ENCODE measurements at regions not wholly inside any gene's neighbourhood (a gene's known extent, or its start where the extent isn't known, plus 50 kb on each side); places are given as distances from the start of the nearest gene placed in this dataset.
"Not testable (repeated sequence)": the region's sequence is repeated elsewhere in the genome, so short reads cannot be mapped to it uniquely, and the experiment has no call there.

- Histone ChIP-seq H3K4me3 (no peak overlapping the region), H3K27ac (peak overlapping the region in 18 of 21 experiments; percentile 1 to 90 (median 55))
Measured at GRCh38 chr14:49946320-49947141, 53.6 kb downstream of the ARF6 start.

- Histone ChIP-seq H3K27ac (peak overlapping the region in 11 of 21 experiments; percentile 14 to 90 (median 71)), H3K4me3 (no peak overlapping the region)
Measured at GRCh38 chr14:49947506-49947905, 54.6 kb downstream of the ARF6 start.

GRCh38 chr14:49950275-49951228 lies 57.7 kb downstream of the ARF6 start:
- peak overlapping the region in 20 of 21 experiments; percentile 19 to 86 (median 68) for H3K27ac ChIP-seq
- peak overlapping the region in 2 of 7 experiments; percentile 9 to 24 for H3K4me3 ChIP-seq

DNA sequence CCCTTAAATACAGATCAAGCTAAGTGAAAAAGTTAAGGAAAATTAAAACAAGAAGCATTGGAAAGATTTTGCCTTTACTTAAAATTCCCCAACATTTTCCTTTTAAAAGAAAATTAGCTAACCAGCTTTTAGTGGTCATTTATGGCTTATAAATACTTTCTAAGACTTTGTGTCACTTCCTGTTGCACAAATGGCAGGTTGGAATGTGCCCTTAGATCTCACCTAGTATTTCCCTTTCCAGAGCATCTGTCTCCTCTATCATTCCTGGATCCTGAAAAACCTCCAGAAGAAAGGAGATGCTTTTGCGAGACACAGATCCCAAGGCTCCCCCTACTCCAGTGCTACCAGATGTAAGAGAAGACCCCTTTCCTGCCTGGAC lies 58.3 kb downstream of the ARF6 start:
- Histone ChIP-seq H3K4me3 (no peak overlapping the region), H3K27ac (peak overlapping the region in 13 of 21 experiments; percentile 4 to 86 (median 58))

- Histone ChIP-seq H3K27ac (peak overlapping the region in 14 of 21 experiments; percentile 3 to 86 (median 46)), H3K4me3 (no peak overlapping the region)
Measured at GRCh38 chr14:49951691-49952345, 58.9 kb downstream of the ARF6 start.

DNA sequence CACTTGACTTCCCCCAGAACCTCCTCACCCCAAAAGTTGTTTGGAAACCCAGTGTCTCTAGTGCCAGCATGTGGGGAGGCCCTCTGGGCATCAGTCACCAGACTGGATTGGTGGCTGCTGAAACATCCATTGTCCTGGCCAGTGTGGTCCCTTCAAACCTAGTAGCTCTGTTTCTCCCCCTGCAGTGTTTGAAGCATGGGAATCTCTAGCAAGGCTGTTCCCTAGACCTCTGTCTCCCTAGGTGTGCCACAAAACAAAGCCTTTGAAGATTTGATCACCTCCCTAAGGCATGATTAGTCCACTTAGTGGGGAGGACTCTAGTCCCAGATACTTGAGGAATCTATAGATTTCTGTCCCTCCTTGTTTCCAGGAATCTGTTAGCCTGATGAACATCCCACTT lies 60.3 kb downstream of the ARF6 start:
- peak overlapping the region in 10 of 21 experiments; percentile 3 to 83 (median 24) for H3K27ac ChIP-seq
- no peak overlapping the region for H3K4me3 ChIP-seq

GRCh38 chr14:49954171-49954631 lies 61.3 kb downstream of the ARF6 start:
- Histone ChIP-seq H3K27ac (peak overlapping the region in 13 of 21 experiments; percentile 1 to 83 (median 53)), H3K4me3 (no peak overlapping the region)

DNA sequence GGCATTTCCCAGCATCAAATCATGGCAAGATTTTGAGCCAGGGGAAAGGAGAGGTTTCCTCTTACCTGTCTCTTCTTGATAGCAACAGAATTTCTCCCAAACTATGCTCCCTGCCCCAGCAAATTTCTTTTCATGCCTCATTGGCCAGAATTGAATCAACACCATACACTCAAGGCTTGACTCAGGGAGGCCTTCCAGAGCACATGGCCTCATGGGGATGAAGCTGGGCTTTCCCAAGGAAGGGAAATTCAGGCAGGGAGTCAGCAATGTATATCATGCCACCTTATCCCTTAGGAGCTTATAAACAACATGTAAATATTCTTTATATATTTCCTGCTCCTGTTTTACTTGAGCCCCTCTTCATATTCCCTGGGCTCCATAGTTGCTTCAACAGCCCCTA lies 62.1 kb downstream of the ARF6 start:
- Histone ChIP-seq H3K4me3 (no peak overlapping the region), H3K27ac (peak overlapping the region in 16 of 21 experiments; percentile 4 to 72 (median 53))

DNA sequence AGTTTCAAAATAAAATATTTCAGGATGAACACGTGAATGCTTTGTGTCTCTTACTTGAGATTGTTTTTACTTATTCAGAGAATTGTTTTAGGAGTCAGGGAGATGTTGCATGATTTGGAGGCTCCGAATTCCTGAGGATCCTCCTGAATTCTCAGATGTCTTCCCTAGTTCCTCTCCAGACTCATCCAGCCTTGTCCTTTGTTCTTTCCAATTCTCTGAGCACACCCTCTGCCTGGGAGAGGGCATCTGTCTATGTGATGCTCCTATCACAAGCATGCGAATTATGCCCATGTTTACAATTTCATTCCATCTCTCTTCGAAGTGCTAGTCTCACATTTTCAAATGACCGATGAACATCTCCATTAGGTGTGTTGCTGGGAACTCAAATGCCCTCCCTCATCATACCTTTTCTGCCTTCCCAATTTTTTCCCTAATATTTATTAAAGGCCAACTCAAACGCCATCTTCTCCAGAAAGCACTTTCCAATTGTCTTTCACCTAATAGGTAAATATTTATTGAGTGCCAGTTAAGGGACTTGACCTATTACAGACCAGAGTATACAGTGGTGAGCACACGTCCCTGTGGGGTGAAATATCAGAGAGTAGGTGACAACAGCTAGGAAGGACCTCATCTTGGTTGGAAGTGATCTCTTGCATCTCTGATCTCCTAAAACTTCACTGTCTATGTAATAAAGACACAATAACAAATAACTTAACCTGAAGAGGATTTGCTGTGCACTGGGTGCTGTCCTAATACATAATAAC lies 64.4 kb downstream of the ARF6 start:
- H3K4me3 ChIP-seq = no peak overlapping the region
- H3K27ac ChIP-seq = no peak overlapping the region

DNA sequence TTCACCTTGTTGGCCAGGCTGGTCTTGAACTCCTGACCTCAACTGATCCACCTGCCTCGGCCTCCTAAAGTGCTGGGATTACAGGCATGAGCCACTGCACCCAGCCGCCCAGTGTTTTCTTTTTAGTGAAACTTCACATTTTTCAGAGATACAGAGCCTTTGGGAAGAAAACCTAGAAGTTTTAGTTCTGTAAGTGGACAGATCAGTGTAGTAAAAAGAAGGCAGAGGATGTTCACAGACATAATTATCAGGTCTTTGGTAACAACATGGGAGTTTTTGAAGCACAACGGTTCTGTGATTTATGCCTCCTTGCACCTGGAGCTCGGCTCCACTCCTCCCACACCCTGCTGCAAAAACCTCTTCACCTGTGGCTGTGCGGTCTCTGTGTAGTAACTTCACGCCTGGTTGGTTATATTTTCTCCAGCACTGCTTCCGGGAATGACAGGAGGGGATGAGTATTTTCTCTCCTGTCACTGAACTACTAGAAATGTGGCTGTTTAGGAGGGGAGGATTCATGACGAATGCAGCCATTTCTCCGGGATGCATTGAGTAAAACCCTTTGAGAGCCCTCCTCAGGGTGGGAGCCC lies 67.0 kb downstream of the ARF6 start:
- H3K27ac ChIP-seq = peak overlapping the region in 14 of 21 experiments; percentile 14 to 80 (median 61)
- no peak overlapping the region for H3K4me3 ChIP-seq

GRCh38 chr14:49960453-49960852 lies 67.6 kb downstream of the ARF6 start:
- H3K27ac ChIP-seq = peak overlapping the region in 16 of 21 experiments; percentile 14 to 80 (median 68)
- H3K4me3 ChIP-seq = no peak overlapping the region

GRCh38 chr14:49961270-49962222 lies 68.7 kb downstream of the ARF6 start:
- Histone ChIP-seq H3K4me3 (no peak overlapping the region), H3K27ac (peak overlapping the region in 19 of 21 experiments; percentile 13 to 80 (median 58))

DNA sequence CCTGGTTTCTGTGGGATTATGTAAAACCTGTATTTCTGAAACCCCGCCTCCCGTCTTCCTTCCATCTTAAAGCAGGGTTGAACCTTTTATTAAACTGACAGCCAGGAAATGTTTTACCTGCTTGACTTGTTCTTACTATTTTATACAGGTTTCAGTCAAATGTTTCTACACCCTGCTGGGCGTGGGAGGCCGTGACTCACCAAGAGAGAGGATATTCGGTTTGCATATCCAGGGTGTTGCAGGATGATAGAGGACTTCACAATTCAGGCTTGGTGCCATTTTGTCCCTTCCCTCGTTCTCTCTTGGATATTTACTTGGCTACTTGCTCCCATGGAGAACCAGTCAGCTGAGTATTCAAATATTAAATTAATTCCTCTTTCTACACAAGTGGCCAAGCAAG lies 69.7 kb downstream of the ARF6 start:
- H3K27ac ChIP-seq = peak overlapping the region in 18 of 21 experiments; percentile 1 to 80 (median 65)
- no peak overlapping the region for H3K4me3 ChIP-seq

GRCh38 chr14:49965068-49965651 lies 72.3 kb downstream of the ARF6 start:
- H3K4me3 ChIP-seq = not testable (repeated sequence)
- H3K27ac ChIP-seq = peak overlapping the region in 3 of 21 experiments; percentile 17 to 64 (median 32)

DNA sequence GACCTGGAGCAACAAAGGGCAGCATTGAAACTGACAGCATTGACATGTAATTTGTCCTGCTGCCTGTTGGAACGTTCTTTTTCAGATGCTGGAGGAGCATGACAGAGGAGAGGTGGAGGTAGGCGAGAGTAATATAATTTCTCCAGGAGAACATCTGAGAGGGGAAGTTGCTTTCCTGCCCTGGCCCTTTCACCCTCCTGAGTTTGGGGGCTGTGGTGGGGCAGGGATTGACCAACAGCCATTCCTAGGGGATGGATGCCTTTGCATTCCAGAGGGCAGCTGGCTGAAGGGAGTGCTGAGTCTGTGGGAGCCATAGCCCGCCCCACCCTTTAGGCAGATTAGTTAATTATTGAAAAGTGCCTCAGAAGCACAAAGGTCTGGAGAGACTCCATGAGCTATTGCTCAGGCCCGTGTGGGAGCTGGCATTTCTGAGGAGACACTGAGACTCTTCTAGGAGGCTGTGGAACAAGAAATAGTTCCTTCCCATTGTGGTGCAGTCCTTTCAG lies 73.5 kb downstream of the ARF6 start:
- H3K27ac ChIP-seq = peak overlapping the region in 17 of 21 experiments; percentile 17 to 71 (median 65)
- H3K4me3 ChIP-seq = no peak overlapping the region

DNA sequence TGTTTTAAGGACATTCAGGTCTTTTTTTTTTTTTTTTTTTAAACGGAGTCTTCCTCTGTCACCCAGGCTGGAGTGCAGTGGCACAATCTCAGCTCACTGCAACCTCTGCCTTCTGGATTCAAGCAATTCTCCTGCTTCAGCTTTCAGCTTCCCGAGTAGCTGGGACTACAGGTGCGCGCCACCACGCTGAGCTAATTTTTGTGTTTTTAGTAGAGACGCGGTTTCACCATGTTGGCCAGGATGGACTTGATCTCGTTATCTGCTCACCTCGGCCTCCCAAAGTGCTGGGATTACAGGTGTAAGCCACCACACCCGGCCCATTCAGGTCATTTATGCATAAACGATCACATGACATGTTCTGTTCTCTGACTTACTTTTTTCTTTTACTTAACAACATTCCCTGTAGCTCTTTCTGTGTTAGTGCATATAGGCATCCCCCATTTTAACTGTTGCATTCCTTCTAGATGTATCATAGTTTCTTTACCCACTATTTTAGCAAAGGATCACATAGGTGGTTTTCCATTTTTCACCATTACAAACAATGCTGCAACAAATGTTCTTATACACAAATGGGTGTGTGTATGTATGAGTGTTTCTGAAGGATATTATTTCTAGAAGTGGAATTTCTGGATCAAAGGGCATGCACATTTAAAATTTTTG lies 74.2 kb downstream of the ARF6 start:
- peak overlapping the region in 11 of 21 experiments; percentile 33 to 71 (median 67) for H3K27ac ChIP-seq
- no peak overlapping the region for H3K4me3 ChIP-seq

Data from skin epidermis (tissue), 12 donors.